SK-N-MC (cell line): ENCODE measurements at regions not wholly inside any gene's neighbourhood (a gene's known extent, or its start where the extent isn't known, plus 50 kb on each side); places are given as distances from the start of the nearest gene placed in this dataset.

ENCODE experiments used
- EZH2 ChIP-seq: fragments of 200-600 bp; sonication (generic); IDR thresholded peaks from one replicate; pipeline ENCODE4 v1.6.1; 2017; ENCODE audit warnings: antibody characterized with exemption
- FOXP2 ChIP-seq: optimal IDR thresholded peaks from 2 replicates; pipeline ENCODE3; 2011; ENCODE audit warnings: mild to moderate bottlenecking, moderate library complexity; ENCODE audit not compliant: insufficient read depth; ENCODE audit errors: extremely low read length, control extremely low read depth
- POLR2AphosphoS5 ChIP-seq: IDR thresholded peaks from 2 replicates; pipeline ENCODE4 v1.6.1; 2012; ENCODE audit warnings: mild to moderate bottlenecking, low read depth, low read length, borderline replicate concordance

- TF ChIP-seq EZH2 (no peak), POLR2AphosphoS5 (no peak), FOXP2 (no peak)
Observed at GRCh38 chr11:45384016-45384415, 97.9 kb upstream of the SYT13 start.
